Endothelial cell of umbilical vein (primary cell): ENCODE measurements at regions not wholly inside any gene's neighbourhood (a gene's known extent, or its start where the extent isn't known, plus 50 kb on each side); places are given as distances from the start of the nearest gene placed in this dataset.

Experiments used
- BruUV-seq: library from RNA; stranded (reverse); fragments of 400-500 nt; replicated peaks from 2 replicates; lab custom pipeline; 2021; lab: Mats Ljungman, UMichigan
- CTCF ChIA-PET: fragments of 300-600, 350-600 bp; sonication (Branson Sonifier 250); formaldehyde crosslinking; loops from one replicate; lab custom pipeline; 2021; ENCODE audit warnings: antibody characterized with exemption, inconsistent platforms; lab: Charles Lee
- POLR2A ChIA-PET: fragments of 300-600, 350-600 bp; sonication (Branson Sonifier 250); formaldehyde crosslinking; loops from one replicate; lab custom pipeline; 2021; ENCODE audit warnings: antibody characterized with exemption, inconsistent platforms; lab: Charles Lee
- DNase-seq: peaks from one replicate; pipeline ENCODE4 v3.0.0-alpha.2; 2011; ENCODE audit warnings: low read depth, low spot score
- FAIRE-seq: peaks from 2 replicates; lab custom pipeline; 2011; peaks lifted over from hg19 to GRCh38; lab: Jason Lieb, UNC
- H2AFZ ChIP-seq: 2 replicates; pipeline ENCODE4 v1.6.0; 2012; ENCODE audit warnings: low read depth, low read length, control low read depth, inconsistent platforms
- H3K27ac ChIP-seq: 2 replicates; pipeline ENCODE4 v1.5.1; 2011; ENCODE audit warnings: low read depth, mild to moderate bottlenecking, control low read depth, low read length, moderate library complexity; ENCODE audit not compliant: insufficient read depth
- H3K27me3 ChIP-seq, 2 experiments: 2 replicates each; pipeline versions ENCODE4 v1.6.0 to v1.6.1; 2011; ENCODE audit warnings: low read length in 2 of 2, mixed read lengths in 1 of 2; ENCODE audit not compliant: control insufficient read depth in 2 of 2, insufficient read depth in 2 of 2
- H3K36me3 ChIP-seq, 2 experiments: 2 replicates in 1 of 2; 3 replicates in 1 of 2; pipeline ENCODE4 v1.5.1; 2011; ENCODE audit warnings: low read length in 2 of 2, mild to moderate bottlenecking in 1 of 2, moderate library complexity in 1 of 2; ENCODE audit not compliant: control insufficient read depth in 2 of 2, insufficient read depth in 2 of 2; ENCODE audit errors: extremely low read depth in 1 of 2
- H3K4me1 ChIP-seq: 3 replicates; pipeline ENCODE4 v1.5.1; 2011; ENCODE audit warnings: mild to moderate bottlenecking, low read length; ENCODE audit not compliant: control insufficient read depth, insufficient read depth; ENCODE audit errors: extremely low read depth
- H3K4me2 ChIP-seq: 2 replicates; pipeline ENCODE4 v1.6.1; 2011; ENCODE audit warnings: low read length, control low read depth, mixed read lengths; ENCODE audit not compliant: insufficient read depth
- H3K4me3 ChIP-seq, 3 experiments: fragments of 200-600 bp in 1 of 3; sonication (generic), shearing (Covaris generic) in 1 of 3; replicated peaks in 1 of 3; 2 replicates each; pipeline ENCODE4 v1.5.1; 2011 to 2016; ENCODE audit warnings: control low read depth in 3 of 3, low read length in 3 of 3, mild to moderate bottlenecking in 2 of 3, inconsistent platforms in 1 of 3, low read depth in 1 of 3, moderate library complexity in 1 of 3; ENCODE audit not compliant: insufficient read depth in 1 of 3
- H3K79me2 ChIP-seq: 2 replicates; pipeline ENCODE4 v1.6.0; 2012; ENCODE audit warnings: low read length, inconsistent platforms; ENCODE audit not compliant: control insufficient read depth, insufficient read depth
- H3K9ac ChIP-seq: replicated peaks from 2 replicates; pipeline ENCODE3; 2011; ENCODE audit warnings: low read length, control low read depth; ENCODE audit not compliant: insufficient read depth; ENCODE audit errors: extremely low read depth
- H3K9me1 ChIP-seq: replicated peaks from 3 replicates; pipeline ENCODE4 v1.6.0; 2011; ENCODE audit warnings: mild to moderate bottlenecking, low read length; ENCODE audit not compliant: control insufficient read depth, insufficient read depth; ENCODE audit errors: extremely low read depth
- H3K9me3 ChIP-seq: replicated peaks from 2 replicates; pipeline ENCODE4 v1.5.1; 2012; ENCODE audit warnings: low read length, inconsistent platforms; ENCODE audit not compliant: control insufficient read depth, insufficient read depth
- H4K20me1 ChIP-seq: replicated peaks from 2 replicates; pipeline ENCODE3; 2011; ENCODE audit warnings: mild to moderate bottlenecking, low read length; ENCODE audit not compliant: control insufficient read depth, insufficient read depth; ENCODE audit errors: extremely low read depth
- CTCF ChIP-seq, 2 donors: IDR thresholded peaks; 1 replicate in 1 of 2; 2 replicates in 1 of 2; pipeline ENCODE4 v1.5.1; 2011; ENCODE audit warnings: low read length in 2 of 2, mild to moderate bottlenecking in 2 of 2, moderate library complexity in 2 of 2, control low read depth in 1 of 2, inconsistent platforms in 1 of 2, low read depth in 1 of 2; ENCODE audit not compliant: insufficient read depth in 1 of 2; ENCODE audit errors: extremely low read depth in 1 of 2
- EZH2 ChIP-seq: IDR thresholded peaks from 2 replicates; pipeline ENCODE4 v1.6.1; 2012; ENCODE audit warnings: borderline replicate concordance, low read depth, mild to moderate bottlenecking, moderate library complexity, low read length, inconsistent platforms; ENCODE audit not compliant: severe bottlenecking
- FOS ChIP-seq: IDR thresholded peaks from 2 replicates; pipeline ENCODE4 v1.6.1; 2011; ENCODE audit warnings: mild to moderate bottlenecking, low read length, moderate library complexity, borderline replicate concordance; ENCODE audit not compliant: insufficient read depth
- GATA2 ChIP-seq: IDR thresholded peaks from 2 replicates; pipeline ENCODE4 v1.7.0; 2011; ENCODE audit warnings: low read depth, mild to moderate bottlenecking, moderate library complexity, mixed read lengths, low read length; ENCODE audit not compliant: insufficient read length, insufficient read depth
- JUN ChIP-seq: IDR thresholded peaks from 2 replicates; pipeline ENCODE4 v1.6.1; 2011; ENCODE audit warnings: borderline replicate concordance, low read depth; ENCODE audit not compliant: insufficient read length, insufficient read depth
- MAX ChIP-seq: IDR thresholded peaks from 2 replicates; pipeline ENCODE4 v1.6.1; 2011; ENCODE audit not compliant: insufficient read depth, insufficient read length
- MYC ChIP-seq: IDR thresholded peaks from one replicate; pipeline ENCODE4 v1.6.1; 2011; ENCODE audit warnings: mild to moderate bottlenecking, low read depth, low read length
- POLR2A ChIP-seq: IDR thresholded peaks from 2 replicates; pipeline ENCODE4 v1.6.1; 2012; ENCODE audit warnings: low read depth, mild to moderate bottlenecking, control low read depth, low read length
- POLR2AphosphoS5 ChIP-seq: IDR thresholded peaks from 2 replicates; pipeline ENCODE4 v1.6.1; 2012; ENCODE audit warnings: low read depth, mild to moderate bottlenecking, control low read depth, low read length, moderate library complexity; ENCODE audit not compliant: insufficient read depth
- dilution Hi-C: fragments of 300-500 bp; cut with MboI; formaldehyde crosslinking; loops from one replicate; pipeline ENCODE4 v1.15.0; 2019; ENCODE audit warnings: low sequenced_read_pairs; ENCODE audit not compliant: extremely low pct_ligation_motif_present
- intact Hi-C: fragments of 100-400 bp; cut with micrococcal nuclease; formaldehyde crosslinking; loops from one replicate; pipeline ENCODE4 v1.10.0; 2022

GRCh38 chr1:224492632-224493031, 58.0 kb upstream of the WDR26 start:
- no peaks in the 10 kb centered on the region for H3K79me2 ChIP-seq
- H3K36me3 ChIP-seq, result no peaks in the 10 kb centered on the region
- no peaks in the 10 kb centered on the region for H3K9me3 ChIP-seq
- intact Hi-C loops, result loop anchor here (5.0 kb wide), 1 partner anchor 1500 kb away; no protein-coding TSS in a partner anchor
- no peak for TF ChIP-seq CTCF (IDR thresholded peaks at IDR 0.05; ENCODE audit: extremely low read depth in 1 of 2, insufficient read depth in 1 of 2, low read depth in 1 of 2, low read length in 2 of 2)
- TF ChIP-seq GATA2, result no peak
- TF ChIP-seq JUN, result no peak
- ChIA-PET CTCF (no interaction called here), POLR2A (no interaction called here)
- no TSS peak for BruUV-seq
- no peak for FAIRE-seq
- no peaks in the 10 kb centered on the region for H4K20me1 ChIP-seq
- peaks cover 6% of the 10 kb centered on the region for H3K4me1 ChIP-seq
- dilution Hi-C loops, result no loop called here
- H3K4me2 ChIP-seq, result no peak overlapping the region
- H3K27ac ChIP-seq, result no peak overlapping the region
- no peak overlapping the region for H3K9ac ChIP-seq
- no peak overlapping the region for H2AFZ ChIP-seq
- H3K27me3 ChIP-seq, result no peaks in the 10 kb centered on the region
- no peak overlapping the region for H3K4me3 ChIP-seq
- H3K9me1 ChIP-seq, result no peaks in the 10 kb centered on the region
- no peak for DNase-seq

- Histone ChIP-seq H3K4me2 (no peak overlapping the region), H3K4me1 (peaks cover 13% of the 10 kb centered on the region), H3K27me3 (no peaks in the 10 kb centered on the region), H3K79me2 (no peaks in the 10 kb centered on the region), H2AFZ (no peak overlapping the region), H3K9me1 (no peaks in the 10 kb centered on the region), H3K9me3 (no peaks in the 10 kb centered on the region), H3K9ac (no peak overlapping the region), H4K20me1 (no peaks in the 10 kb centered on the region), H3K4me3 (no peak overlapping the region), H3K36me3 (no peaks in the 10 kb centered on the region), H3K27ac (no peak overlapping the region)
- no peak for DNase-seq
- TF ChIP-seq JUN (no peak), GATA2 (no peak), MAX (no peak), POLR2AphosphoS5 (no peak), EZH2 (no peak), POLR2A (no peak), FOS (no peak), MYC (no peak), CTCF (IDR thresholded peaks at IDR 0.05; ENCODE audit: extremely low read depth in 1 of 2, insufficient read depth in 1 of 2, low read depth in 1 of 2, low read length in 2 of 2) (no peak)
- CTCF ChIA-PET, result no interaction called here
- no TSS peak for BruUV-seq
- intact Hi-C loops, result loop anchor here (5.0 kb wide), 1 partner anchor 1501 kb away; no protein-coding TSS in a partner anchor
- no peak for FAIRE-seq
- POLR2A ChIA-PET, result no interaction called here
- dilution Hi-C loops, result no loop called here
These were observed 58.7 kb upstream of the WDR26 start for GRCh38 chr1:224493269-224493668.
